A673 (cell line): ENCODE measurements at regions not wholly inside any gene's neighbourhood (a gene's known extent, or its start where the extent isn't known, plus 50 kb on each side); places are given as distances from the start of the nearest gene placed in this dataset.

Experiments
- BruUV-seq: library from RNA; stranded (reverse); fragments of 400-500 nt; replicated peaks from 2 replicates; lab custom pipeline; 2021; lab: Mats Ljungman, UMichigan
- CTCF ChIA-PET: fragments of 300-600 bp; sonication (Branson Sonifier 250); formaldehyde crosslinking; loops from one replicate; lab custom pipeline; 2022; ENCODE audit warnings: antibody characterized with exemption; lab: Charles Lee
- POLR2A ChIA-PET: fragments of 300-600 bp; sonication (Branson Sonifier 250); formaldehyde crosslinking; loops from one replicate; lab custom pipeline; 2022; ENCODE audit warnings: antibody characterized with exemption; ENCODE audit not compliant: low non-redundant PET; lab: Charles Lee
- DNase-seq: peaks from one replicate; pipeline ENCODE4 v3.0.0-alpha.2; 2015; ENCODE audit warnings: low spot score
- H3K27ac ChIP-seq: fragments of 200-600 bp; sonication (generic); 2 replicates; pipeline ENCODE4 v1.5.1; 2016; ENCODE audit warnings: mixed run types, low read depth, mild to moderate bottlenecking, mixed read lengths, antibody characterized with exemption, low read length; ENCODE audit not compliant: poor library complexity, severe bottlenecking
- H3K27me3 ChIP-seq: fragments of 200-600 bp; sonication (generic); replicated peaks from 2 replicates; pipeline ENCODE4 v1.6.1; 2017; ENCODE audit warnings: mixed run types, low read depth, mild to moderate bottlenecking, mixed read lengths, antibody characterized with exemption, low read length; ENCODE audit not compliant: insufficient read depth, poor library complexity
- H3K36me3 ChIP-seq: fragments of 200-600 bp; sonication (generic); 2 replicates; pipeline ENCODE4 v1.6.1; 2016; ENCODE audit warnings: mixed run types, mild to moderate bottlenecking, mixed read lengths, antibody characterized with exemption, low read length; ENCODE audit not compliant: insufficient read depth, poor library complexity, severe bottlenecking
- H3K4me1 ChIP-seq: fragments of 200-600 bp; sonication (generic); 2 replicates; pipeline ENCODE4 v1.6.1; 2017; ENCODE audit warnings: mixed run types, mild to moderate bottlenecking, mixed read lengths, antibody characterized with exemption, low read length; ENCODE audit not compliant: insufficient read depth, poor library complexity, severe bottlenecking
- H3K4me3 ChIP-seq: fragments of 200-600 bp; sonication (generic); 2 replicates; pipeline ENCODE4 v1.5.1; 2016; ENCODE audit warnings: low read depth, mixed run types, mild to moderate bottlenecking, mixed read lengths, low read length; ENCODE audit not compliant: poor library complexity, severe bottlenecking
- H3K9me3 ChIP-seq: fragments of 200-600 bp; sonication (generic); 2 replicates; pipeline ENCODE4 v1.6.1; 2016; ENCODE audit warnings: mixed run types, low read depth, mild to moderate bottlenecking, mixed read lengths, antibody characterized with exemption, low read length; ENCODE audit not compliant: poor library complexity, severe bottlenecking
- CTCF ChIP-seq: fragments of 300-800, 200-600 bp; sonication (generic); conservative IDR thresholded peaks from 2 replicates; pipeline ENCODE4 v1.5.1; 2017; ENCODE audit warnings: low read depth, mild to moderate bottlenecking, antibody characterized with exemption, low read length, moderate library complexity, mixed read lengths
- EZH2 ChIP-seq: fragments of 200-600 bp; sonication (generic); IDR thresholded peaks from 2 replicates; pipeline ENCODE4 v1.6.1; 2017; ENCODE audit warnings: borderline replicate concordance, low read depth, mild to moderate bottlenecking, mixed read lengths, antibody characterized with exemption, low read length; ENCODE audit not compliant: poor library complexity, severe bottlenecking
- intact Hi-C: fragments of 100-400 bp; cut with micrococcal nuclease; formaldehyde crosslinking; loops from one replicate; pipeline ENCODE4 v1.10.0; 2022; ENCODE audit not compliant: unreplicated experiment

- intact Hi-C loops: no loop called here
- TF ChIP-seq CTCF (no peak), EZH2 (no peak)
- Histone ChIP-seq H3K4me1 (no peaks in the 10 kb centered on the region), H3K4me3 (no peak overlapping the region), H3K27me3 (no peaks in the 10 kb centered on the region), H3K36me3 (no peaks in the 10 kb centered on the region), H3K27ac (no peak overlapping the region), H3K9me3 (no peaks in the 10 kb centered on the region)
- CTCF ChIA-PET: no interaction called here
- no TSS peak for BruUV-seq
- no peak for DNase-seq
- POLR2A ChIA-PET: no interaction called here
These were observed 89.2 kb upstream of the MARK1 start for GRCh38 chr1:220438741-220439140.

- Histone ChIP-seq H3K9me3 (no peaks in the 10 kb centered on the region), H3K27me3 (no peaks in the 10 kb centered on the region), H3K4me3 (no peak overlapping the region), H3K36me3 (no peaks in the 10 kb centered on the region), H3K4me1 (no peaks in the 10 kb centered on the region), H3K27ac (no peak overlapping the region)
- POLR2A ChIA-PET: no interaction called here
- no peak for DNase-seq
- TF ChIP-seq CTCF (no peak), EZH2 (no peak)
- no TSS peak for BruUV-seq
- intact Hi-C loops: no loop called here
- CTCF ChIA-PET: no interaction called here
These were observed 95.5 kb upstream of the MARK1 start for GRCh38 chr1:220432408-220432807.

- H3K4me1 ChIP-seq: no peaks in the 10 kb centered on the region
- no peak for DNase-seq
- TF ChIP-seq EZH2 (no peak), CTCF (no peak)
- H3K9me3 ChIP-seq: no peaks in the 10 kb centered on the region
- no peaks in the 10 kb centered on the region for H3K27me3 ChIP-seq
- ChIA-PET POLR2A (no interaction called here), CTCF (no interaction called here)
- no peak overlapping the region for H3K4me3 ChIP-seq
- no peaks in the 10 kb centered on the region for H3K36me3 ChIP-seq
- BruUV-seq: no TSS peak
- intact Hi-C loops: no loop called here
- no peak overlapping the region for H3K27ac ChIP-seq
These were observed 96.2 kb upstream of the MARK1 start for GRCh38 chr1:220431554-220432239.
